GM08714 (cell line): ENCODE measurements at regions not wholly inside any gene's neighbourhood (a gene's known extent, or its start where the extent isn't known, plus 50 kb on each side); places are given as distances from the start of the nearest gene placed in this dataset.
"Not testable (repeated sequence)": the region's sequence is repeated elsewhere in the genome, so short reads cannot be mapped to it uniquely, and the experiment has no call there.

ENCODE experiments used
- H3K4me3 ChIP-seq: fragments of 200-500 bp; sonication (Bioruptor generic); 2 replicates; pipeline ENCODE4 v1.5.1; 2014; ENCODE audit warnings: mild to moderate bottlenecking, low read length, inconsistent platforms
- ZNF274 ChIP-seq: IDR thresholded peaks from 2 replicates; pipeline ENCODE4 v1.6.1; 2012; ENCODE audit warnings: mild to moderate bottlenecking, low read depth, low read length

DNA sequence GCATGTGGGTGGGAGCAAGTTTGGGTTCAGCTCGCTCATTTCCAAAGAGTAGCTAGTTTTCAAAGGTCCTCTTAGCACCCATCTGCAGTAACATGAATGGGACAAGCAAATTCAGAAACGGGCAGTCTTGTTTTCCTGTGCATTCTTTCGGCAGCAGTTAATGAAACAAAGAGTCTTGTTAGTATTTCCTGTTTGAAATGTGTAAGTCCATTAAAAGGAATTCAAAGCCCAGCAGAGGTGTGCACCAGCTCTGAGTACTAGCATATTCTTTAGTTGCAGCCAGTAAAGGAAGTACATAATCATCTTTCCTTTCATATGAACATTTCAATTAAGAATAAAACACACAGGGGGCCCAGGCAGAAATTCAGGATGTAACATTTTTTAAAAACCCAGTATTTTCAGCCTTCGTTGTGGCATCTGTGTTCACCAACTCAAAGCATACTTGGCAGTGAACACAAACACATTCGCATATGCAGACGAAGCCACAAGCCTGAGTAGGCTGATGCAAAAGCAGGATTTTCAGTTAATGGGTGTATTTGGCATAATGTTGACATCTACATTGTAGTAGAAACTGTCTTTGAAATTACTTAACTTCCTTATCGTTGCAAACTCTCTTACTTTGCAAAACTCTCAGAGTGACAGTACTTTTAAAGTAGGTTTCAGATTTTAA is 570.0 kb upstream of the FLRT2 start:
- no peak for TF ChIP-seq ZNF274
- H3K4me3 ChIP-seq = no peak overlapping the region

DNA sequence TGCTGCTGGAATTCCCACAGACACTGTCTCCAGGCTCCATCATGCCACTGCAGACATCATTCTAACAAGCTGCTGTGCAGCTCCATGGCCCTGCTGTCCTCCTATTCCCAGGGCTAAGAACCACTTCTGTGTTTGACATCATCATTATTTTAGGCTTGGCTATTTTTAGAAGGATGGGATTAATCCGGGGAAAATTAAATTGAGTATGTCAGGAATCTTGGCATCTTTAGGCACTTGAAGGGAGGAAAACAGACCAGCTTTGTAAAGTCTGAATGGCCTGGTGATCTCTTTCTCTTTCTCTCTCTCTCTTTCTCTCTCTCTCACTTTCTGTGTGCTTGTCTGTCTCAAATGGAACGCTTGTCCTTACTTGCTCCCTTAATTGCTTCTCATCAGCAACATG is 568.3 kb upstream of the FLRT2 start:
- no peak for TF ChIP-seq ZNF274
- no peak overlapping the region for H3K4me3 ChIP-seq

DNA sequence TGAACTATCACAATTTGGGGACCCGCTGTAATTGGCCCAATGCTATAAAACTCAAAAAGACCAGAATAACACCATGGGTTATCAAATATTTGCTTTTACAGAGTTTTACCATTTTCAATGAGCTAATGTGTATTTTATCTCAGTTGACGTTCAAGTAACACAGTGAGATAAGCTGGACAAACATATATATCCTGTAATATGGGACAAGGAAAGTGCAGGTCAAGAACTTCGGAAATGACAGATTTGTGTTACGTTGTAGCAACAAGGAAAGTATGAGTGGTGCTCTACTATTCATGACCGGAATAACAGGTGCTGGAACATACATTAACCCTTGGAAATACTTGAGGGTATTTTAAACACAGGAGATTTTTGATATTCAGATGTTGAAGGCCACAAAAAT is 566.4 kb upstream of the FLRT2 start:
- no peak overlapping the region for H3K4me3 ChIP-seq
- no peak for TF ChIP-seq ZNF274

DNA sequence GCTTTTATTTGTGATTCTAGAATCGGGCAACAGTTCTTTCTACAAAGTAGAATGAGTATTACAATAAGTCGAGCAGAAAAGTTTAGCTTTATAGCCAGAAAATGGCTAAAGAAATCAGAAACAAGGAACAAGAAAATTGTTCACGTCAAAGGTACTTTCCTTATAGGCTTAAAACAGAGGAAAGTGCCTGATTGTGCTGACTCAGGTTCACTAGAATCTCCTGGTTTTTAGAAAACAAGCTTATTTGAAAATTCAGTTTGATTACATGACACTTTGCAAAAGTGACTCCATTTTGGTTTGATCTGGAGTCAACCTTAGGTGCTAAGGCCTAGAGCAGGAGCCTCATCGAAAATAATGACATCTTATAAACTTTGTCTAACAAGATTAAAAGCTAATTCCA is 564.7 kb upstream of the FLRT2 start:
- H3K4me3 ChIP-seq = no peak overlapping the region
- TF ChIP-seq ZNF274 = no peak

DNA sequence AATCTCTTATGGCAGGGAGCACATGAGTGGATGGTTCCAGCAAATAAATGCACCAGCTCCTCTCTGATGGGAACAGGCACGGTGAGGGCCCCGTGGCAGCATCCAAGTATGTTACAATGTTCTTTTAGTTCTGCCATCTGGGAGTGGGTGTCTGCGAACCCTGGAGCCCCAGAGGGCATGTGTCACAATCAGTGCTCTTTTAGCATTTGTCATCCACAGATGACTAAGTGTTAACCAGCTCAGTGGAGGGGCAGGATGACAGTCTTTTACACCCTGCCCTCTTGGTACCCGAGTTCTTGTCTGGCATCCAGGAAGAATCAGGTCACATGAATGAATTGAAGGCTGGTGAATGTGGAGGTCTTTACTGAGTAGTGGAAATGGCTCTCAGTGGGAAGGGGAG is 560.4 kb upstream of the FLRT2 start:
- H3K4me3 ChIP-seq = no peak overlapping the region
- TF ChIP-seq ZNF274 = no peak

DNA sequence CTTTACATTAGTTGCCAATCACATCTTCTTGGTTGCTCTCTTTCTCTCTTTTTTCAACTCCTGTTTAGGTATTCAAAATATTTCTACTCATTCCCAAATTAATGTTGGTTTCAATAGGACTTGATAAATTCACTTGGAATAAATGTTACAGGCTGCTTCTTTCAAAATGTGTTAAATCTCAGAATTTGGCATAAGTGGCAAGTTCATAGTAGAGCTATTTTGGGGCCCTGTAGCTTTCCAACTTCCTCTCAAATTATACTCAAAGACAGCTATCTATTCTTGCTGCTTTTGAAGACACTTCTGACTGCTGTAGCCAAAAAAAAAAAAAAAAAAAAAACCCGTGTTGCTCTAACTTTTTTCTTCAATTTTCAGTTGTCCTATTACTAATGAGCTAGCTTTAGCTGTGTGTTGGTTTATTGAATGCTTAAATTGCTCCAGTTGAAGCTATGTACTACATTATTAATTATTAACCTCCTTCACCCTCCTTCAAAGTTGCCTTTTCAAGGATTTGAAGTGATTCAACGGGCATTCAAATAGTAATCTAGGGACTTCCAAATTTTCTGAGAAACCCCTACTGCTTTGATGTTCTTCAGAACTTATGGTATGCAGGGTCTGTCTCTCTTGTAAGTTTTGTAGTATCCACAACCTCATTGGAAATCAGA is 554.6 kb upstream of the FLRT2 start:
- no peak for TF ChIP-seq ZNF274
- H3K4me3 ChIP-seq = no peak overlapping the region

DNA sequence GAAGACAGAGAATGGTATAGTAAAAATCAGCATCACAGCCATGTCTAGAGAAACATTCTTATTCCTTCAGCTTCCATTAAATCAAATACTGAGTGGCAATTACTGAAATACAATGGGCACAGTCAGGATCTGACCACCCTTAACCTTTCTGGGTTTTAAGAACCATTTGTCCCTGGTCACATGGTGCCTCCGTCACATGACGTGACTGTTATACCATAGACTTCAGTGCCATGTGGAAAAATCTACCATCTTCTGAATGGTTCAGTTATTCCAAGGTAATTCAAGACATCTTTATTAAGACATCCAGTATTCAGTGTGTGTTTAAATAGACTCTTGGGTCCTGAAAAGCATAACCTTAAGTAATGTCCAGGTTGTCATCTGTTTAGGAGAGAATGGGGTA is 553.1 kb upstream of the FLRT2 start:
- no peak for TF ChIP-seq ZNF274
- no peak overlapping the region for H3K4me3 ChIP-seq

DNA sequence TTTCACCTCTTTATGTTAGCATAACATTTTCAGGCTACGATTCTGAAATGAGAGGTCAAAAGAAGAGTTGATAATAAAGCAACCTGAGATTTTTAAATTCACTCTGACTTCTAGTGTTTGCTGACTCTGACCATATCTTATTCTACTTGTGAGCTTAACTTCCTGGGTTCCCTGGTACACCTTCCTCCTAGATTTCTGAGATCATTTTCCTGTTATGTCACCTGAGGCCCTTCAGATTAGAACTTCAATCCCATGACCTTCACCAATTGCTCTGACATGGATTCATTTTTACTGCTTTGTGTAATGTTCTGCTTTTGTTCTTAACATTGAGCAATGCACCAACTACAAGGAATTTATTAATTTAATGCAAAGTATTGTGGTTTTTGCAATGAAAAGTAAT is 542.9 kb upstream of the FLRT2 start:
- TF ChIP-seq ZNF274 = no peak
- H3K4me3 ChIP-seq = no peak overlapping the region

DNA sequence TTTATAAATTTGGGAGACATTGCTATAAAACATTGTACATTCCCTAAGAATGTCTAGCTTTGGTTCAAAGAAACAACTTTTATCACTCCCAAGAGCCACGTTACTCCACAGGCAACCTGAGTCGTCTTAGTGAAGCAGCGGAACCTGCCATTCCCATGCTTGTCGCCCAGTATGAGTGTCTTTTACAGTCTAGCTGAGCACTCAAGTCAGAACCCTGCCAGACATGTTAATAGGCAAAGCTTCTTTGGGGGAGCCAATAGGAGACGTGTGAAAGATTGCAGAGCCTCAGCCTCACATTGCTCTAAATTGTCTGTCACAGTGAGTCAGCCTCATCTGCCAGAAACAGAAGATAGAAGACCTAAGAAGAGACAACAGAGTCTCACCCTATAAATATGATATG is 541.6 kb upstream of the FLRT2 start:
- no peak for TF ChIP-seq ZNF274
- no peak overlapping the region for H3K4me3 ChIP-seq

DNA sequence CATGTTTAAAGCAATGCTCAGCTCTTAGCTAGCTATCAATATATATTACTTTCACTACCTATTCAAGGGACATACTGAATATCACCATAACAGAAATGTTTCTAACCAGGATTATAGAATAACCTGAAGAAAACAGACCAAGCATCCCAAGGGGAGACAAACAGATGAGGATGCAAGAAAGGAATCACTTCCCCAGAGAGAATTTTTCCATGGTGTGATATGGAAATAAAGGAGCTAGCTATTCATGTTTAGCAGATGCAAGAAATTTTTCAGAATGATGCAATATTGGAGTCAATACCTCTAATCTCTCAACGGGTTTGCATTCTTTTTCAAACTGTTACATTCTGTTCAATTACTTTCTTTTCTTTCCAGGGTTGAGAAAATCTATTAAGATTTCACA is 538.9 kb upstream of the FLRT2 start:
- H3K4me3 ChIP-seq = no peak overlapping the region
- no peak for TF ChIP-seq ZNF274

DNA sequence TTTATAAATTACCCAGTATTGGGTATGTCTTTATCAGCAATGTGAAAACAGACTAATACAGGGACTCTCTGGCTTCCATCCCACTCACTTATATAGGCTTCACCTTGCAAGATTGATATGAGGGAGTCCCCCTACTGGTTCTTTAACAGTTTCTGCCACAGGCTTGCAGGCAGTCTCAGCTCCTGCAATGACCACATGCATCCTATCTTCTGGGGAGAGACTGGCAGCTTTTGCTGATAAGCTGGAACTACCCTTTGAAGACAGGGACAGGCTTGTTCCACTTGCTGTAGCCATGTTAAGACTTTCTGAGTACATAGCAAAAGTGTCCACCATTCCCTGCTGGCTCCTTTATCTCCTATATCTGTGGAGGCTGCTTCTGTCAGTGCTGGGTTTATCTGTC is 531.7 kb upstream of the FLRT2 start:
- no peak overlapping the region for H3K4me3 ChIP-seq
- TF ChIP-seq ZNF274 = no peak

DNA sequence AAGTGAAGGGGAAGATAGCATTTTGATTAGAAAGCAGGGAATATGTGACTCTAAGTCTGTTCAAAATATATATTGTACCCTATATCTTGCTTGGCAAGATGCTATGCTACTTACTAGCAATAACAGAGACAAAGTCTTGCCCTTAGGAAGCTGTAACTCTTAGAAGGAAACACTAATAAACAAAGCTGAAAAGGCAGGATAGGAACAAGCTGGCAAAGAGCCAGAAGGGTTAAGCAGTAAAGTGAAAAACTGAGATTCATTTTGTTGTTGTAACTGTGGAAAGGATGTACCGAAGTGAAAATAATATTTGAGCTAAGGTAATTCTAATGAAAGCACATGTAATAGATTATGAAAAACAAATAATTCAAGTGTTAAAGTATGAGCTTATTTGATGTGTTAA is 527.1 kb upstream of the FLRT2 start:
- H3K4me3 ChIP-seq = no peak overlapping the region
- TF ChIP-seq ZNF274 = no peak

DNA sequence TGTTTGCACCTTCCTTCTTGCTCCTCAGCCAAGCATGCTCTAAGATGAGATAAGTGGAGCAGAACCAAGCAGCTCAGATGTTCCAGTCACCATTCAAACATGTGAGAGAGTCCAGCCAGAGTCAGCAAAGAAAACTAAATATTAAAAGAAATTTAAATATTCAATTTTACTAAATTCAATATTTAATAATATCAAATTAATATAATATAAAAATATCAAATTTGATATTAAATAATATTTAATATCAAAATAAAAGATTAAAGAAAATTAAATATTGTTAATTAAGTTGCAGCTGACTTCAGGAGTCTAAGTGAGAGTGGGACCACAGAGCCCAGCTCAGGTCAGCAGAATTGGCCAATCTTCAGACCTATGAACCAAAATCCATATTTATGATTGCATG is 526.1 kb upstream of the FLRT2 start:
- TF ChIP-seq ZNF274 = no peak
- no peak overlapping the region for H3K4me3 ChIP-seq

DNA sequence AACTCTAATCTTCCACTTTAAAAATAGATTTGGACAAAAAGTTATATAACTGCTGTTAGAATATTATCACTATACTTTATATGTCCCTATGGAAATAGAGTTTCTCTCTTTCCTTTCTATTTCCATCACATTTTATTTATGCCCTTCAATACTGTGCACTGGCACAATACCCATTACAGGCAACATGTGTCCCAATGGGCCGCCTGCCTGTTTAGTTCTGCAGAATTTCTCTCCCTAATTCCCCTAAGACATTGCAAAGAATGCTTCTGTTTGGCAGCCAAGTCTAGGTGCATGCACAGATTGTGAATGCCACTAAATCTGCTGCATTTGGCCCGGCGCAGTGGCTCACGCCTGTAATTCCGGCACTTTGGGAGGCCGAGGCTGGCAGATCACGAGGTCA is 520.4 kb upstream of the FLRT2 start:
- TF ChIP-seq ZNF274 = no peak
- no peak overlapping the region for H3K4me3 ChIP-seq

DNA sequence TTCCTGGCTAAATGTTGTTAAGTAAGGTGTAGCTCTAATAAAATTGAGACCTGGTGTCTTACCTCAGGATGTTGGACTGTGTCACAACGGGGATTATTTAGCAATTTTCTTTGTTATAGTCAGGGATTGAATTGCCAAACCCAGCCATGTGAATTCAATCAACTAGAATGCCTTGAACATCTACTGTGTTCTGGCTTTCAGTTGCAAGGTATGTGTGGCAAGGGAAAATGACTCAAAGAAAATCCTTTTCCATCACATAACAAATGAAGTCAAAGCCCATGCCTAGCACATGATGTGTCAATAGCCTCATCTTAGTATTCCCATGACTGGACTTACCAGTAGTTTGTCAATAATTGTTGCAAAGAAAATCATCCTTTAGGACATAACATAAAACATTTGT is 519.8 kb upstream of the FLRT2 start:
- TF ChIP-seq ZNF274 = no peak

DNA sequence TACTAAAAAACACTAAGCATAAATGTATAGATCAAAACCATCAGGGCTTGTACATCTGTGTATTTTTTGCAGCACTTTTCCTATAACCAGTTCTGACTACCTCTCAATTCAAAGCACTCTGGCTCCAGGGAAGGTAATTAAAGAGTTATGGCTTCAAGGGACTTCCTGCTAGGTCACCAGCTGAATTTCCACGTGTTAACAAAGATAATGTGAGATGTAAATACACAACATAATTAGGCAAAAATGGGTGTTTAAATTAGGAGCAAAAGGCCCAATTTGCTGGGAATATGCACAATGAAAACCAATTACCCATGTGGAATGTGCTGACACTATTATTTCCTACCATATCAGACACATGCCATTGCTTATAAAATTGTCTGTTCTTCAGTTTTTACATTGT is 513.4 kb upstream of the FLRT2 start:
- H3K4me3 ChIP-seq = no peak overlapping the region
- no peak for TF ChIP-seq ZNF274

More for the DNA sequence above, 519.8 kb upstream of the FLRT2 start:
- no peak overlapping the region for H3K4me3 ChIP-seq

DNA sequence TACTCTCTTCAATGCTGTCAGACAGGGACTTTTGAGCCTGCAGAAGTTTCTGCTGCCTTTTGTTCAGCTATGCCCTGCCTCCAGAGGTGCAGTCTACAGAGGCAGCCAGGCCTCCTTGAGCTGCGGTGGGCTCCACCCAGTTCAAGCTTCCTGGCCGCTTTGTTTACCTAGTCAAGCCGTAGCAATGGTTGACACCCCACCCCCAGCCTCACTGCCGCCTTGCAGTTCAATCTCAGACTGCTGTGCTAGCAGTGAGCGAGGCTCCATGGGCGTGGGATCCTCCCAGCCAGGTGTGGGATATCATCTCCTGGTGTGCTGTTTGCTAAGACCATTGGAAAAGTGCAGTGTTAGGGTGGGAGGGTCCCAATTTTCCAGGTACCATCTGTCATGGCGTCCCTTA is 506.1 kb upstream of the FLRT2 start:
- H3K4me3 ChIP-seq = not testable (repeated sequence)
